Kidney (tissue), 13 donors: ENCODE measurements at regions not wholly inside any gene's neighbourhood (a gene's known extent, or its start where the extent isn't known, plus 50 kb on each side); places are given as distances from the start of the nearest gene placed in this dataset.

Experiments
- DNase-seq, 5 donors: peaks; one replicate each; pipeline ENCODE4 v3.0.0-alpha.2; 2013 to 2020
- FAIRE-seq: peaks from 2 replicates; lab custom pipeline; 2012; peaks lifted over from hg19 to GRCh38; lab: Jason Lieb, UNC
- H3K27ac ChIP-seq, 2 donors: one replicate each; pipeline ENCODE4 v1.7.0; 2013; ENCODE audit warnings: low read depth in 2 of 2, low read length in 2 of 2, inconsistent platforms in 1 of 2
- H3K27me3 ChIP-seq: one replicate; pipeline ENCODE4 v1.7.1; 2013; ENCODE audit warnings: low read length, inconsistent platforms; ENCODE audit not compliant: control insufficient read depth, insufficient read depth
- H3K36me3 ChIP-seq, 3 donors: one replicate each; pipeline versions ENCODE4 v1.7.0 to v1.7.1; 2013; ENCODE audit warnings: low read length in 3 of 3, control low read depth in 1 of 3, inconsistent platforms in 1 of 3; ENCODE audit not compliant: insufficient read depth in 3 of 3, control insufficient read depth in 2 of 3
- H3K4me1 ChIP-seq, 3 donors: one replicate each; pipeline versions ENCODE4 v1.7.0 to v1.7.1; 2013; ENCODE audit warnings: low read length in 3 of 3, inconsistent platforms in 1 of 3, low read depth in 1 of 3; ENCODE audit not compliant: control insufficient read depth in 2 of 3, insufficient read depth in 2 of 3
- H3K4me3 ChIP-seq, 3 donors: one replicate each; pipeline versions ENCODE4 v1.7.0 to v1.8.1; 2013; ENCODE audit warnings: low read length in 3 of 3, control low read depth in 1 of 3, inconsistent platforms in 1 of 3
- H3K9ac ChIP-seq, 3 donors: one replicate each; pipeline versions ENCODE4 v1.7.0 to v1.7.1; 2013; ENCODE audit warnings: low read length in 3 of 3, control low read depth in 1 of 3, inconsistent platforms in 1 of 3
- H3K9me3 ChIP-seq, 3 donors: one replicate each; pipeline versions ENCODE4 v1.7.0 to v1.7.1; 2013; ENCODE audit warnings: low read length in 3 of 3, control low read depth in 1 of 3, inconsistent platforms in 1 of 3; ENCODE audit not compliant: control insufficient read depth in 2 of 3, insufficient read depth in 1 of 3
- CTCF ChIP-seq: IDR thresholded peaks from 3 replicates; pipeline ENCODE4 v1.5.1; 2012; ENCODE audit warnings: mild to moderate bottlenecking, moderate library complexity, borderline replicate concordance; ENCODE audit not compliant: insufficient read depth; ENCODE audit errors: extremely low read depth
- intact Hi-C: fragments of 100-400 bp; cut with DNase I; formaldehyde crosslinking; loops from one replicate; pipeline ENCODE4 v1.11.1; 2022
- donor health status: control.
- donor health status: control.
- donor health status: control.
- donor health status: control.
- donor health status: control.
- donor health status: DM: yes; HTN: yes; CAD: no.
- donor health status: Normal renal cell carcinoma (clear cell type).

DNA sequence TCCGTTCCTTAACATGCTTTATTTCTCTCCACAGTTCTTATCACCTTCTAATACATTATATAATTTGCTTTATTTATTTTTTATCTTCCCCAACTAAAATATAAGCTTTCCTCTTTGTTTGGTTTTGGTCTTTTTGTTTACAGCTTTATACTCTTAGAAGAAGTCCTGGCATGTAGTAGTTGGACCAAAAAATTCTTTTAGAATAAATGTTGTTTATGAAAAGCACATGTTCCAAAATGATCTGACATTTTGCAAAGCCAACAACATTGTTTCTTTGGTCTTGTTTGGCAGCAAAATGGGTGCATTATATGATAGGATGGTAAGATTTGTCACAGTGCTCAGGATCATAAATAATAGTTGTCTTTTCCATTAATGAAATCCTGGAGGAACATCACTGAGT is 312.5 kb downstream of the LRIG3 start:
- intact Hi-C loops, result no loop called here
- no peak overlapping the region for H3K27ac ChIP-seq
- H3K36me3 ChIP-seq, result no peaks in the 10 kb centered on the region
- FAIRE-seq, result no peak
- TF ChIP-seq CTCF, result no peak
- DNase-seq, result no peak
- no peak overlapping the region for H3K4me3 ChIP-seq
- no peaks in the 10 kb centered on the region for H3K27me3 ChIP-seq
- H3K9me3 ChIP-seq, result no peaks in the 10 kb centered on the region
- H3K4me1 ChIP-seq, result no peaks in the 10 kb centered on the region
- H3K9ac ChIP-seq, result no peak overlapping the region

DNA sequence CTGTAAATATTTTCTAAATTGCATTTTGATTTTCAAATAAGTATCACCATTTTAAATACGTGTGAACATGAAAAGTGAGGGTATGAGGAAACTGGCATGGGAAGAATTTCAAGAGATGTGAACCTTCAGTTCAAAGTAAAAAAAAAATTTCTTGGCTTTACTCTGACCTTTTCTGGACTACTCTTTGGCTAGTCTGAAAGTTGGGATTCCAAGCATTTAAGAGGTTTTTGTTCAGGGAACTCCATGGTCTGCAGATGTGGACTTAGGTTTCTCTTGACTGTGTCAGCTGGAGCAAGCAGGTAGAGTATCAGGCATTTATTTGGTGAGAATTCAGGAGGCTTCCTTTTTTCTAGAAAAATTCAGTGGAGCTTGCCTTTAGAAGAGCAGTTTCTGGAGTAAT is 311.6 kb downstream of the LRIG3 start:
- H3K27ac ChIP-seq, result no peak overlapping the region
- H3K4me3 ChIP-seq, result no peak overlapping the region
- no peaks in the 10 kb centered on the region for H3K9me3 ChIP-seq
- H3K27me3 ChIP-seq, result no peaks in the 10 kb centered on the region
- H3K9ac ChIP-seq, result no peak overlapping the region
- DNase-seq, result no peak
- TF ChIP-seq CTCF, result no peak
- no peaks in the 10 kb centered on the region for H3K4me1 ChIP-seq
- intact Hi-C loops, result no loop called here
- FAIRE-seq, result no peak
- no peaks in the 10 kb centered on the region for H3K36me3 ChIP-seq

DNA sequence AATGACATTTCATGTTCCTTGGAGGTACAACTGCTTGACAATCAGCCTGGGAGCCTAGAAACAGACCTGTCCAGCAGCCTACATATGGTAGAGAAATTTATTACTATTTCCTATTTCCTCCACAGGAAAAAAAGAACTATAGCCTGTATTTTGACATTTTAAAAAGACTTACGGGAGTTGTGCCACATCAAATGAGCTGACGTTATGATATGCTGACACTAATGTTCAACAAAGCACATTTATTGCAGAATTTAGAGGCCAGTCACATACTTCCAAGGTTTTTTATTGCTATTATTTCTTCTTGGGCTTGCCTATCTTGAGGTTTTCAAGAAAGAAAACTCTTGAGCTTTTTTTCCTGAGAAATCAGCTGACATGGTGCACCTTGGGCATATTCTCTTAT is 305.3 kb downstream of the LRIG3 start:
- H3K4me1 ChIP-seq, result no peaks in the 10 kb centered on the region
- FAIRE-seq (no peak), DNase-seq (no peak)
- no peak overlapping the region for H3K4me3 ChIP-seq
- intact Hi-C loops, result no loop called here
- no peak for TF ChIP-seq CTCF
- H3K9me3 ChIP-seq, result no peaks in the 10 kb centered on the region
- H3K27ac ChIP-seq, result no peak overlapping the region
- H3K9ac ChIP-seq, result no peak overlapping the region
- no peaks in the 10 kb centered on the region for H3K27me3 ChIP-seq
- no peaks in the 10 kb centered on the region for H3K36me3 ChIP-seq

GRCh38 chr12:58615576-58615975 is 304.7 kb downstream of the LRIG3 start:
- FAIRE-seq, result no peak
- no peaks in the 10 kb centered on the region for H3K4me1 ChIP-seq
- H3K4me3 ChIP-seq, result no peak overlapping the region
- TF ChIP-seq CTCF, result no peak
- no peak for DNase-seq
- no peak overlapping the region for H3K27ac ChIP-seq
- no peaks in the 10 kb centered on the region for H3K27me3 ChIP-seq
- H3K9ac ChIP-seq, result no peak overlapping the region
- intact Hi-C loops, result no loop called here
- H3K9me3 ChIP-seq, result no peaks in the 10 kb centered on the region
- no peaks in the 10 kb centered on the region for H3K36me3 ChIP-seq
